ENCODE measurements at regions not wholly inside any gene's neighbourhood (a gene's known extent, or its start where the extent isn't known, plus 50 kb on each side); places are given as distances from the start of the nearest gene placed in this dataset.

GRCh38 chr3:81245043-81245442, 516.4 kb downstream of the GBE1 start:
- WGBS, 4 donors = 64 to 77% (median 70%) methylated on average over 2 of the region's 2 CpGs
- ATAC-seq = no peak
- TF ChIP-seq CTCF (IDR thresholded peaks at IDR 0.05) (no peak), POLR2A (IDR thresholded peaks at IDR 0.05) (no peak)

DNA sequence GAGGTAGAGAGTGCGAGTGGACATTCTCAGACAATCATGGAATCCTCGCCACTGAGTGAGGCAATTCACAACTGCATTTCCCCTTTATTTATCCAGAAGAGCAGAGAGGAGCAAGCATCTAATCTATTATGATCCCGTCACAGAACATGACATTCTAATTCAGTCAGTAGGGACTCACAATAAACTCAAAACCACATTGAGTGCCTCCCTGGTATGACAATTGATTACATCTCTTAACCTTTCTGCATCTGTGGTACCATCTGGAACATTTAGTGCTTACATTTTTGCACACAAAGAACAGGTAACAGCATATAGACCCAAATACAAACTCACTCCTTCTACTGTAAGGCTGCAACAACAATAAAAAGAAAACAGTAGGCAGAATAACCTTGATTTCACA, 517.2 kb downstream of the GBE1 start:
- 84 to 90% (median 89%) methylated on average over 3 of the region's 3 CpGs for WGBS, 4 donors
- no peaks in the 10 kb centered on the region for H3K4me1 ChIP-seq
- no peak for TF ChIP-seq CTCF (IDR thresholded peaks at IDR 0.05)
- TF ChIP-seq POLR2A (IDR thresholded peaks at IDR 0.05) = no peak
- H3K27ac ChIP-seq = no peak overlapping the region
- no peaks in the 10 kb centered on the region for H3K9me3 ChIP-seq
- no peak for DNase-seq
- intact Hi-C loops (cut with DNase I) = loop anchor here in 1 of 10 donors (10.0 kb wide), 1 partner anchor 1719 kb away; no protein-coding TSS in a partner anchor
- H3K4me3 ChIP-seq = no peak overlapping the region
- H3K27me3 ChIP-seq = no peaks in the 10 kb centered on the region
- ATAC-seq = no peak
- H3K36me3 ChIP-seq = no peaks in the 10 kb centered on the region

More at GRCh38 chr3:81245043-81245442, 516.4 kb downstream of the GBE1 start:
- Histone ChIP-seq H3K4me3 (peak overlapping the region in 1 of 12 donors; percentile 25), H3K27me3 (no peaks in the 10 kb centered on the region), H3K27ac (no peak overlapping the region), H3K4me1 (no peaks in the 10 kb centered on the region), H3K9me3 (no peaks in the 10 kb centered on the region), H3K36me3 (no peaks in the 10 kb centered on the region)
- intact Hi-C loops (cut with DNase I) = loop anchor here in 1 of 10 donors (10.0 kb wide), 1 partner anchor 1720 kb away; no protein-coding TSS in a partner anchor
- no peak for DNase-seq

DNA sequence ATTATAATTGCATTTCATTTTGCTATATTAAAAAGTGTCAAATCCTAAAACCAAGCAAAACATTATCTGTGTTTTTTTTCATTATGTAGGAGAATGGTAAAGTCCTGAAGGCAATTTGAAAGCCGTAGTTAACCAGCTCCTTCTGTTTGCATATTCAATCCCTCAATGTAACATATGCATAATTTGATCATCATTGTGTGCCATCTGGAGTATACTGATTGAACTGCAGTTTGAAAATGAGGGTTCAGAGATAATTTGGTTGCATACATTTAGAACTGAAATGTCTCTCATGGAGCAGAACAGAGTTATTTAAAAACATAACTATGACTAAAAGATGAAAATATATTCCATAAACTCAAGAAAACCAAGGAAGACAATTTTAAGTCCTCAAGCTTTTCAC, 518.6 kb downstream of the GBE1 start:
- Histone ChIP-seq H3K4me1 (no peaks in the 10 kb centered on the region), H3K27ac (no peak overlapping the region), H3K27me3 (no peaks in the 10 kb centered on the region), H3K4me3 (no peak overlapping the region), H3K36me3 (no peaks in the 10 kb centered on the region), H3K9me3 (no peaks in the 10 kb centered on the region)
- intact Hi-C loops (cut with DNase I) = loop anchor here in 1 of 10 donors (10.0 kb wide), 1 partner anchor 1718 kb away; no protein-coding TSS in a partner anchor
- ATAC-seq (no peak), DNase-seq (no peak)
- TF ChIP-seq POLR2A (IDR thresholded peaks at IDR 0.05) (no peak), CTCF (IDR thresholded peaks at IDR 0.05) (peak in 3 of 12 donors; percentile 5 to 29 (median 23))
- 16 to 38% (median 22%) methylated on average over 1 of the region's 1 CpG for WGBS, 4 donors

GRCh38 chr3:81237181-81237580, 524.3 kb downstream of the GBE1 start:
- intact Hi-C loops (cut with DNase I) = no loop called here
- H3K4me3 ChIP-seq = no peak overlapping the region
- no peak overlapping the region for H3K27ac ChIP-seq
- DNase-seq = no peak
- H3K36me3 ChIP-seq = no peaks in the 10 kb centered on the region
- H3K27me3 ChIP-seq = no peaks in the 10 kb centered on the region
- TF ChIP-seq POLR2A (IDR thresholded peaks at IDR 0.05) (no peak), CTCF (IDR thresholded peaks at IDR 0.05) (no peak)
- no peaks in the 10 kb centered on the region for H3K4me1 ChIP-seq
- 78 to 90% (median 85%) methylated on average over 1 of the region's 1 CpG for WGBS, 4 donors
- no peaks in the 10 kb centered on the region for H3K9me3 ChIP-seq
- ATAC-seq = no peak

Measured in heart left ventricle (tissue), 16 donors.